ENCODE measurements at regions not wholly inside any gene's neighbourhood (a gene's known extent, or its start where the extent isn't known, plus 50 kb on each side); places are given as distances from the start of the nearest gene placed in this dataset.

GRCh38 chr3:19822805-19823204 lies 111.2 kb downstream of the EFHB start:
- TF ChIP-seq MAX (CRISPR knock-in tag; IDR thresholded peaks at IDR 0.05): no peak
- TF ChIP-seq NR3C1 (CRISPR knock-in tag; conservative IDR thresholded peaks at IDR 0.05; ENCODE audit: low read depth): no peak
- TF ChIP-seq PRDM15 (CRISPR knock-in tag; IDR thresholded peaks at IDR 0.05): no peak
- TF ChIP-seq ERG (CRISPR knock-in tag; IDR thresholded peaks at IDR 0.05): no peak
- no peak for TF ChIP-seq ARID4B (CRISPR knock-in tag; IDR thresholded peaks at IDR 0.05; ENCODE audit: borderline replicate concordance)
- no peak for TF ChIP-seq CTCF (IDR thresholded peaks at IDR 0.05)
- no peak for TF ChIP-seq ZNF263 (CRISPR knock-in tag; IDR thresholded peaks at IDR 0.05; ENCODE audit: low read depth)
- no peak for TF ChIP-seq CBFB (CRISPR knock-in tag; IDR thresholded peaks at IDR 0.05; ENCODE audit: low read depth)

Measured in WTC11 (cell line).